Gastrocnemius medialis (tissue), 4 donors: ENCODE measurements at regions not wholly inside any gene's neighbourhood (a gene's known extent, or its start where the extent isn't known, plus 50 kb on each side); places are given as distances from the start of the nearest gene placed in this dataset.
"Not testable (repeated sequence)": the region's sequence is repeated elsewhere in the genome, so short reads cannot be mapped to it uniquely, and the experiment has no call there.

ENCODE experiments used
- ATAC-seq, 2 donors: fragments of 150-250 bp; one replicate each; pipeline ENCODE4 v1.9.1; 2016
- DNase-seq, 2 donors: peaks; one replicate each; pipeline ENCODE4 v3.0.0-alpha.2; 2019
- H3K27ac ChIP-seq, 4 donors: fragments of 200-600 bp; sonication (generic); 1 replicate in 1 of 4; 2 replicates in 3 of 4; pipeline ENCODE4 v1.5.1; 2016 to 2018; ENCODE audit warnings: mild to moderate bottlenecking in 2 of 4, moderate library complexity in 1 of 4
- H3K27me3 ChIP-seq, 3 donors: fragments of 200-600 bp; sonication (generic) in 2 of 3; 1 replicate in 1 of 3; 2 replicates in 2 of 3; pipeline versions ENCODE4 v1.5.1 to v1.6.0; 2016 to 2019; ENCODE audit warnings: mild to moderate bottlenecking in 1 of 3, moderate library complexity in 1 of 3
- H3K36me3 ChIP-seq, 2 donors: fragments of 200-600 bp; sonication (generic) in 1 of 2; one replicate each; pipeline ENCODE4 v1.5.1; 2017 to 2018
- H3K4me1 ChIP-seq, 2 donors: fragments of 200-600 bp; sonication (generic) in 1 of 2; one replicate each; pipeline ENCODE4 v1.5.1; 2016 to 2017; ENCODE audit warnings: mild to moderate bottlenecking in 2 of 2
- H3K4me3 ChIP-seq, 4 donors: fragments of 200-600 bp; sonication (generic) in 3 of 4; 1 replicate in 1 of 4; 2 replicates in 3 of 4; pipeline ENCODE4 v1.5.1; 2016 to 2019; ENCODE audit warnings: mild to moderate bottlenecking in 2 of 4
- H3K9me3 ChIP-seq, 3 donors: fragments of 200-600 bp; sonication (generic) in 2 of 3; 1 replicate in 1 of 3; 2 replicates in 2 of 3; pipeline ENCODE4 v1.5.1; 2016 to 2019
- POLR2A ChIP-seq, 2 donors: fragments of 450-650 bp; IDR thresholded peaks; one replicate each; pipeline ENCODE4 v1.6.1; 2017; ENCODE audit warnings: antibody characterized with exemption in 2 of 2, mild to moderate bottlenecking in 2 of 2, moderate library complexity in 2 of 2
- in situ Hi-C, 4 donors: fragments of 200-750 bp; cut with MboI; loops; one replicate each; pipeline versions ENCODE4 v1.15.0 to v1.8.0; 2017; ENCODE audit warnings: low sequenced_read_pairs in 4 of 4
- intact Hi-C: fragments of 100-400 bp; cut with DNase I; formaldehyde crosslinking; loops from one replicate; pipeline ENCODE4 v1.15.1; 2023; ENCODE audit warnings: low total_unique reads
- TF ChIP-seq, protein P1 (sequence below), 5 experiments: fragments of 450-650 bp in 3 of 5; fragments of 200-600 bp in 2 of 5; sonication (generic) in 2 of 5; IDR thresholded peaks in 4 of 5; conservative IDR thresholded peaks in 1 of 5; 1 replicate in 4 of 5; 2 replicates in 1 of 5; pipeline ENCODE4 v1.5.1; 2016 to 2019; ENCODE audit warnings: antibody characterized with exemption in 5 of 5, mild to moderate bottlenecking in 3 of 5, moderate library complexity in 3 of 5

- no peak for DNase-seq
- Histone ChIP-seq H3K27ac (no peak overlapping the region), H3K9me3 (no peaks in the 10 kb centered on the region), H3K36me3 (no peaks in the 10 kb centered on the region), H3K27me3 (no peaks in the 10 kb centered on the region), H3K4me3 (no peak overlapping the region), H3K4me1 (peaks cover 0 to 6% of the 10 kb centered on the region in 2 donors)
- ATAC-seq: peak; percentile 33 to 55
- TF ChIP-seq, protein P1, sequence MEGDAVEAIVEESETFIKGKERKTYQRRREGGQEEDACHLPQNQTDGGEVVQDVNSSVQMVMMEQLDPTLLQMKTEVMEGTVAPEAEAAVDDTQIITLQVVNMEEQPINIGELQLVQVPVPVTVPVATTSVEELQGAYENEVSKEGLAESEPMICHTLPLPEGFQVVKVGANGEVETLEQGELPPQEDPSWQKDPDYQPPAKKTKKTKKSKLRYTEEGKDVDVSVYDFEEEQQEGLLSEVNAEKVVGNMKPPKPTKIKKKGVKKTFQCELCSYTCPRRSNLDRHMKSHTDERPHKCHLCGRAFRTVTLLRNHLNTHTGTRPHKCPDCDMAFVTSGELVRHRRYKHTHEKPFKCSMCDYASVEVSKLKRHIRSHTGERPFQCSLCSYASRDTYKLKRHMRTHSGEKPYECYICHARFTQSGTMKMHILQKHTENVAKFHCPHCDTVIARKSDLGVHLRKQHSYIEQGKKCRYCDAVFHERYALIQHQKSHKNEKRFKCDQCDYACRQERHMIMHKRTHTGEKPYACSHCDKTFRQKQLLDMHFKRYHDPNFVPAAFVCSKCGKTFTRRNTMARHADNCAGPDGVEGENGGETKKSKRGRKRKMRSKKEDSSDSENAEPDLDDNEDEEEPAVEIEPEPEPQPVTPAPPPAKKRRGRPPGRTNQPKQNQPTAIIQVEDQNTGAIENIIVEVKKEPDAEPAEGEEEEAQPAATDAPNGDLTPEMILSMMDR (IDR thresholded peaks at IDR 0.05 in 4 of 5, conservative IDR thresholded peaks at IDR 0.05 in 1 of 5): no peak
- TF ChIP-seq POLR2A (IDR thresholded peaks at IDR 0.05): no peak
- intact Hi-C loops: loop anchor here (10.0 kb wide), 1 partner anchor 265 kb away; no protein-coding TSS in a partner anchor
- in situ Hi-C loops: loop anchor here (10.0 to 25.0 kb wide), 5 partner anchors 55 to 473 kb away; no protein-coding TSS in a partner anchor
These were observed 73.8 kb upstream of the ZNF678 start for GRCh38 chr1:227489572-227489971.

GRCh38 chr1:227487606-227488005 is 75.8 kb upstream of the ZNF678 start:
- Histone ChIP-seq H3K27me3 (no peaks in the 10 kb centered on the region), H3K4me1 (peaks cover 0 to 6% of the 10 kb centered on the region in 2 donors), H3K9me3 (no peaks in the 10 kb centered on the region), H3K36me3 (no peaks in the 10 kb centered on the region), H3K27ac (no peak overlapping the region), H3K4me3 (no peak overlapping the region)
- DNase-seq (no peak), ATAC-seq (no peak)
- intact Hi-C loops (loop anchor here (10.0 kb wide), 1 partner anchor 267 kb away; no protein-coding TSS in a partner anchor), in situ Hi-C loops (loop anchor here (10.0 to 25.0 kb wide), 5 partner anchors 57 to 475 kb away; no protein-coding TSS in a partner anchor)
- TF ChIP-seq POLR2A (IDR thresholded peaks at IDR 0.05): no peak
- TF ChIP-seq, protein P1 (IDR thresholded peaks at IDR 0.05 in 4 of 5, conservative IDR thresholded peaks at IDR 0.05 in 1 of 5): no peak

- ATAC-seq: no peak
- no peak for DNase-seq
- peaks cover 0 to 6% of the 10 kb centered on the region in 2 donors for H3K4me1 ChIP-seq
- in situ Hi-C loops (loop anchor here (10.0 to 25.0 kb wide), 5 partner anchors 58 to 476 kb away; no protein-coding TSS in a partner anchor), intact Hi-C loops (loop anchor here (10.0 kb wide), 1 partner anchor 268 kb away; no protein-coding TSS in a partner anchor)
- no peak overlapping the region for H3K27ac ChIP-seq
- H3K36me3 ChIP-seq: no peaks in the 10 kb centered on the region
- no peak for TF ChIP-seq POLR2A (IDR thresholded peaks at IDR 0.05)
- TF ChIP-seq, protein P1 (IDR thresholded peaks at IDR 0.05 in 4 of 5, conservative IDR thresholded peaks at IDR 0.05 in 1 of 5): no peak
- no peak overlapping the region for H3K4me3 ChIP-seq
- H3K9me3 ChIP-seq: no peaks in the 10 kb centered on the region
- H3K27me3 ChIP-seq: no peaks in the 10 kb centered on the region
These were observed 76.8 kb upstream of the ZNF678 start for GRCh38 chr1:227486559-227486958.

GRCh38 chr1:227482023-227482299 is 81.4 kb upstream of the ZNF678 start:
- H3K9me3 ChIP-seq: no peaks in the 10 kb centered on the region
- H3K27me3 ChIP-seq: no peaks in the 10 kb centered on the region
- TF ChIP-seq POLR2A (IDR thresholded peaks at IDR 0.05): no peak
- TF ChIP-seq, protein P1 (IDR thresholded peaks at IDR 0.05 in 4 of 5, conservative IDR thresholded peaks at IDR 0.05 in 1 of 5): no peak
- ATAC-seq (no peak), DNase-seq (no peak)
- no peaks in the 10 kb centered on the region for H3K36me3 ChIP-seq
- no peak overlapping the region for H3K4me3 ChIP-seq
- H3K27ac ChIP-seq: no peak overlapping the region
- in situ Hi-C loops (loop anchor here (5.0 to 25.0 kb wide), 6 partner anchors 63 to 480 kb away; no protein-coding TSS in a partner anchor), intact Hi-C loops (loop anchor here (10.0 kb wide), 1 partner anchor 273 kb away; no protein-coding TSS in a partner anchor)
- no peaks in the 10 kb centered on the region for H3K4me1 ChIP-seq

DNA sequence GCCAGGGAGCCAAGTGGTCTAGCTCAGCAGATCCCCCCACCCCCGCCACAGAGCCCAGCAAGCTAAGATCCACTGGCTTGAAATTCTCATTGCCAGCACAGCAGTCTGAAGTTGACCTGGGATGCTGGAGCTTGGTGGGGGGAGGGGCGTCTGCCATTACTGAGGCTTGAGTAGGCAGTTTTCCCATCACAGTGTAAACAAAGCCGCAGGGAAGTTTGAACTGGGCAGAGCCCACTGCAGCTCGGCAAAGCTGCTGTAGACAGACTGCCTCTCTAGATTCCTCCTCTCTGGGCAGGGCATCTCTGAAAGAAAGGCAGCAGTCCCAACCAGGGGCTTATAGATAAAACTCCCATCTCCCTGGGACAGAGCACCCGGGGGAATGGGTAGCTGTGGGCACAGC is 89.3 kb upstream of the ZNF678 start:
- H3K4me3 ChIP-seq, DNase-seq, H3K9me3 ChIP-seq, H3K27ac ChIP-seq, intact Hi-C loops, H3K27me3 ChIP-seq, in situ Hi-C loops, H3K36me3 ChIP-seq, ATAC-seq, H3K4me1 ChIP-seq: not testable (repeated sequence)
